GM13976 (cell line): ENCODE measurements at regions not wholly inside any gene's neighbourhood (a gene's known extent, or its start where the extent isn't known, plus 50 kb on each side); places are given as distances from the start of the nearest gene placed in this dataset.
A peak's percentile ranks its signal among the peaks of the same experiment; 100 is the strongest.
"Not testable (repeated sequence)": the region's sequence is repeated elsewhere in the genome, so short reads cannot be mapped to it uniquely, and the experiment has no call there.

Experiments
- DNase-seq: peaks from one replicate; pipeline ENCODE4 v3.0.0; 2012; ENCODE audit warnings: low spot score
- in situ Hi-C: fragments of 300-500 bp; cut with MboI; formaldehyde crosslinking; loops from one replicate; pipeline ENCODE4 v1.12.0; 2022; ENCODE audit warnings: low sequenced_read_pairs, mixed read lengths, inconsistent platforms; ENCODE audit not compliant: unreplicated experiment
- TF ChIP-seq, protein P1 (sequence below): IDR thresholded peaks from 2 replicates; pipeline ENCODE4 v1.5.1; 2012; ENCODE audit warnings: borderline replicate concordance, mild to moderate bottlenecking; ENCODE audit not compliant: insufficient read depth; ENCODE audit errors: extremely low read depth, missing control alignments, control extremely low read depth

DNA sequence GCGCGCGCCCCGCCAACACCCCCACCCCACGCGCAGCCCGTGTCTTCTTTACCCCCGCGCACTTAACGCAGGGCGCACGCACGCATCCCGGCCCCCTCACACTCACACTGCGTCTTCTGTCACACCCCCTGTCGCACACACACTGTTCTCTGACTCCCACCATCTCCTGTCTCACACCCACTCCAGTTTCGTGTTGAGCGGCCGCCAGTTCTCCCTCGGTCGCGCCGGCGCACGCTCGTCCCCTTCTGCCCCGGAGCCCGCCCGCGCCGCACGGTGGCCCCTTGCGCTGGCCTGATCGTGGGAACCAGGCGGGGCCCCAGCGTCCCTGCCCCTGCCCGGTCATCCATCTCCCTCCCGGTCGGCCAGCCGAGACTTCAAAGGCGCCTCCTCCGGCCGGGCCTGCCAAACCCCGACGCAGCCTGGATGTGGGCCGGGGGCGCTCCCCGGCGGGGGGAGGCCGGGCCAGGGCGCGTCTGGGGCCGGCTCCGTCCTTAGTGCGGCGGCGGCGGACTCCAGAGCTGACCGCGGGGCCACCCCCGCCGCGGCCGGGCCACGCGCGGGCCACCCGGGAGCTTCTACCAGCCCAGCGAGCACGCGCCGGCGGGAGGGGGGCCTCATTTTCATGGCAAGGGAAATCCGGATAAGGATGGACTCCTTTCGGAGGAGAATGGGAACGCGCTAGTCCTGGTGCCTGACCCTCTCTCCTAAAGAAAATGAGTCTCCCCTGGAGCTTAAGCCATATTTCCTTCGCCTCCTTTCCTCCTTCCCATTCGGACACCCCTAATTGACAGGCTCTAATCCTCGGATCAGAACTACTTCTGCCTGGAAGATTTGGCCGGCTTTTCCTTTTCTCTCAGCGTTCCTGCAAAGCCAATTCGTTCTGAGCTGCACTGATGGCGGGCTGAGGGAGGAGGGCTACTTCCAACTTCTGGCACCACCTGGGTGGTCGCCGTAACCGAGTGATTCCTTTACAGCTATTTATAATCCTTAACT is 82.0 kb upstream of the HMGA2 start:
- TF ChIP-seq, protein P1, sequence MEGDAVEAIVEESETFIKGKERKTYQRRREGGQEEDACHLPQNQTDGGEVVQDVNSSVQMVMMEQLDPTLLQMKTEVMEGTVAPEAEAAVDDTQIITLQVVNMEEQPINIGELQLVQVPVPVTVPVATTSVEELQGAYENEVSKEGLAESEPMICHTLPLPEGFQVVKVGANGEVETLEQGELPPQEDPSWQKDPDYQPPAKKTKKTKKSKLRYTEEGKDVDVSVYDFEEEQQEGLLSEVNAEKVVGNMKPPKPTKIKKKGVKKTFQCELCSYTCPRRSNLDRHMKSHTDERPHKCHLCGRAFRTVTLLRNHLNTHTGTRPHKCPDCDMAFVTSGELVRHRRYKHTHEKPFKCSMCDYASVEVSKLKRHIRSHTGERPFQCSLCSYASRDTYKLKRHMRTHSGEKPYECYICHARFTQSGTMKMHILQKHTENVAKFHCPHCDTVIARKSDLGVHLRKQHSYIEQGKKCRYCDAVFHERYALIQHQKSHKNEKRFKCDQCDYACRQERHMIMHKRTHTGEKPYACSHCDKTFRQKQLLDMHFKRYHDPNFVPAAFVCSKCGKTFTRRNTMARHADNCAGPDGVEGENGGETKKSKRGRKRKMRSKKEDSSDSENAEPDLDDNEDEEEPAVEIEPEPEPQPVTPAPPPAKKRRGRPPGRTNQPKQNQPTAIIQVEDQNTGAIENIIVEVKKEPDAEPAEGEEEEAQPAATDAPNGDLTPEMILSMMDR, result no peak
- in situ Hi-C loops, result no loop called here
- peak; percentile 79 for DNase-seq

DNA sequence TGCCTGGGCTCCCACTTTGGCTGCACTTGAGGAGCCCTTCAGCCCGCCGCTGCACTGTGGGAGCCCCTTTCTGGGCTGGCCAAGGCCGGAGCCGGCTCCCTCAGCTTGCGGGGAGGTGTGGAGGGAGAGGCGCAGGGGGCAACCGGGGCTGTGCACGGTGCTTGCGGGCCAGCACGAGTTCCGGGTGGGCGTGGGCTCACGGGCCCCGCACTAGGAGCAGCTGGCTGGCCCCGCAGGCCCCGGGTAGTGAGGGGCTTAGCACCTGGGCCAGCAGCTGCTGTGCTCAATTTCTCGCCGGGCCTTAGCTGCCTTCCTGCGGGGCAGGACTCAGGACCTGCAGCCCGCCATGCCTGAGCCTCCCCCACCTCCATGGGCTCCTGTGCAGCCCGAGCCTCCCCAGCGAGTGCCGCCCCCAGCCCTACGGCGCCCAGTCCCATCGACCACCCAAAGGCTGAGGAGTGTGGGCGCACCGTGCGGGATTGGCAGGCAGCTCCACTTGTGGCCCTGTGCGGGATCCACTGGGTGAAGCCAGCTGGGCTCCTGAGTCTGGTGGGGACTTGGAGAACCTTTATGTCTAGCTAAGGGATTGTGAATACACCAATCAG is 79.9 kb upstream of the HMGA2 start:
- in situ Hi-C loops, DNase-seq: not testable (repeated sequence)

DNA sequence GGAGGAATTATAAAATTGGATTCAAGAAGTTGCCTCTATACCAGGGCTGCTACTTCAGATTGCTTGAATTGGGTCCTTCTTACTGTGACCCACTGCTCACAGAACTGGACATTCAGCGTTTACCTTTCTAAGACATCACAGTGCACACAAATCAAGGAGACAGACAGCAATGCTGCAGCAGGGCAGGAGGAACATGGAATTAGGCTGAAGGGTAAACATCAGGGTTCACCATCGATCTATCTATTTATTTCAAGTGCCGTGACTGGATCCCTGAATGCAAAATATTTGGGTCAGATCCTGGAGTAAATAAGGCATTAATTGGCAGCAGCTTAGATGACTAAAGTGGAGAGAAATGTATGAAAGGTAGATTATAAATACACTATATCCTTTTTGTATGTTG is 76.9 kb upstream of the HMGA2 start:
- in situ Hi-C loops, result no loop called here
- TF ChIP-seq, protein P1, result no peak
- DNase-seq, result no peak

- no peak for DNase-seq
- TF ChIP-seq, protein P1, result no peak
- in situ Hi-C loops, result no loop called here
These were observed 76.0 kb upstream of the HMGA2 start for GRCh38 chr12:65748332-65748731.

- TF ChIP-seq, protein P1, result no peak
- in situ Hi-C loops, result no loop called here
- DNase-seq, result no peak
These were observed 70.0 kb upstream of the HMGA2 start for GRCh38 chr12:65754290-65754689.

- TF ChIP-seq, protein P1, result no peak
- in situ Hi-C loops, result no loop called here
- DNase-seq, result no peak
These were observed 69.3 kb upstream of the HMGA2 start for GRCh38 chr12:65754744-65755595.
